AG10803 (cell line): ENCODE measurements at regions not wholly inside any gene's neighbourhood (a gene's known extent, or its start where the extent isn't known, plus 50 kb on each side); places are given as distances from the start of the nearest gene placed in this dataset.

Experiments used
- DNase-seq: peaks from one replicate; pipeline ENCODE4 v3.0.0; 2010; ENCODE audit warnings: low read depth
- H3K4me3 ChIP-seq: 2 replicates; pipeline ENCODE4 v1.5.1; 2011; ENCODE audit warnings: mild to moderate bottlenecking, low read length, control low read depth
- CTCF ChIP-seq: conservative IDR thresholded peaks from 2 replicates; pipeline ENCODE4 v1.5.1; 2011; ENCODE audit warnings: mild to moderate bottlenecking, low read length, control low read depth, inconsistent platforms

GRCh38 chr9:1495282-1496030 lies 445.3 kb downstream of the DMRT2 start:
- no peak for DNase-seq
- TF ChIP-seq CTCF = no peak
- H3K4me3 ChIP-seq = no peak overlapping the region

GRCh38 chr9:1505489-1505888 lies 455.3 kb downstream of the DMRT2 start:
- no peak overlapping the region for H3K4me3 ChIP-seq
- no peak for DNase-seq
- TF ChIP-seq CTCF = no peak

- no peak for TF ChIP-seq CTCF
- no peak for DNase-seq
- no peak overlapping the region for H3K4me3 ChIP-seq
Measured at GRCh38 chr9:1510712-1511111, 460.6 kb downstream of the DMRT2 start.

- TF ChIP-seq CTCF = no peak
- no peak for DNase-seq
- no peak overlapping the region for H3K4me3 ChIP-seq
Measured at GRCh38 chr9:1513105-1513504, 462.9 kb downstream of the DMRT2 start.

GRCh38 chr9:1514250-1514649 lies 464.1 kb downstream of the DMRT2 start:
- no peak overlapping the region for H3K4me3 ChIP-seq
- DNase-seq = no peak
- no peak for TF ChIP-seq CTCF

- DNase-seq = no peak
- no peak overlapping the region for H3K4me3 ChIP-seq
- TF ChIP-seq CTCF = no peak
Measured at GRCh38 chr9:1514776-1515363, 464.7 kb downstream of the DMRT2 start.

GRCh38 chr9:1515557-1515956 lies 465.4 kb downstream of the DMRT2 start:
- TF ChIP-seq CTCF = no peak
- no peak for DNase-seq
- no peak overlapping the region for H3K4me3 ChIP-seq
